ENCODE measurements at regions not wholly inside any gene's neighbourhood (a gene's known extent, or its start where the extent isn't known, plus 50 kb on each side); places are given as distances from the start of the nearest gene placed in this dataset.

GRCh38 chr11:116171271-116172140 lies 601.3 kb downstream of the BUD13 start:
- Histone ChIP-seq H2AFZ (ENCODE audit: low read depth, low read length) (no peak overlapping the region), H3K4me2 (ENCODE audit: low read length) (no peak overlapping the region), H3K9me3 (ENCODE audit: low read length) (no peaks in the 10 kb centered on the region), H3K27ac (ENCODE audit: low read length) (no peak overlapping the region), H3K36me3 (ENCODE audit: insufficient read depth, low read length) (no peaks in the 10 kb centered on the region), H3K9ac (ENCODE audit: low read length) (no peak overlapping the region), H3K79me2 (replicated peaks; ENCODE audit: insufficient read depth, low read length) (no peaks in the 10 kb centered on the region), H4K20me1 (ENCODE audit: insufficient read depth) (no peaks in the 10 kb centered on the region), H3K9me2 (ENCODE audit: insufficient read depth, low read length) (no peaks in the 10 kb centered on the region), H3K4me3 (ENCODE audit: low read length) (no peak overlapping the region), H3F3A (ENCODE audit: insufficient read depth, low read length, poor library complexity, severe bottlenecking) (no peaks in the 10 kb centered on the region), H3K27me3 (ENCODE audit: insufficient read depth, low read depth, low read length) (no peaks in the 10 kb centered on the region)
- TF ChIP-seq EP300 (conservative IDR thresholded peaks at IDR 0.05; ENCODE audit: poor library complexity, severe bottlenecking) (no peak), EZH2 (IDR thresholded peaks at IDR 0.05; ENCODE audit: borderline replicate concordance, insufficient read depth, low read length, poor library complexity, severe bottlenecking) (no peak), REST (IDR thresholded peaks at IDR 0.05; ENCODE audit: borderline replicate concordance) (no peak), MXI1 (conservative IDR thresholded peaks at IDR 0.05; ENCODE audit: poor library complexity, severe bottlenecking) (no peak), RAD21 (conservative IDR thresholded peaks at IDR 0.05) (no peak), TAF1 (IDR thresholded peaks at IDR 0.05; ENCODE audit: low read depth) (no peak)
- TF ChIP-seq, protein P1, sequence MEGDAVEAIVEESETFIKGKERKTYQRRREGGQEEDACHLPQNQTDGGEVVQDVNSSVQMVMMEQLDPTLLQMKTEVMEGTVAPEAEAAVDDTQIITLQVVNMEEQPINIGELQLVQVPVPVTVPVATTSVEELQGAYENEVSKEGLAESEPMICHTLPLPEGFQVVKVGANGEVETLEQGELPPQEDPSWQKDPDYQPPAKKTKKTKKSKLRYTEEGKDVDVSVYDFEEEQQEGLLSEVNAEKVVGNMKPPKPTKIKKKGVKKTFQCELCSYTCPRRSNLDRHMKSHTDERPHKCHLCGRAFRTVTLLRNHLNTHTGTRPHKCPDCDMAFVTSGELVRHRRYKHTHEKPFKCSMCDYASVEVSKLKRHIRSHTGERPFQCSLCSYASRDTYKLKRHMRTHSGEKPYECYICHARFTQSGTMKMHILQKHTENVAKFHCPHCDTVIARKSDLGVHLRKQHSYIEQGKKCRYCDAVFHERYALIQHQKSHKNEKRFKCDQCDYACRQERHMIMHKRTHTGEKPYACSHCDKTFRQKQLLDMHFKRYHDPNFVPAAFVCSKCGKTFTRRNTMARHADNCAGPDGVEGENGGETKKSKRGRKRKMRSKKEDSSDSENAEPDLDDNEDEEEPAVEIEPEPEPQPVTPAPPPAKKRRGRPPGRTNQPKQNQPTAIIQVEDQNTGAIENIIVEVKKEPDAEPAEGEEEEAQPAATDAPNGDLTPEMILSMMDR (IDR thresholded peaks at IDR 0.05; ENCODE audit: poor library complexity, severe bottlenecking) = no peak

DNA sequence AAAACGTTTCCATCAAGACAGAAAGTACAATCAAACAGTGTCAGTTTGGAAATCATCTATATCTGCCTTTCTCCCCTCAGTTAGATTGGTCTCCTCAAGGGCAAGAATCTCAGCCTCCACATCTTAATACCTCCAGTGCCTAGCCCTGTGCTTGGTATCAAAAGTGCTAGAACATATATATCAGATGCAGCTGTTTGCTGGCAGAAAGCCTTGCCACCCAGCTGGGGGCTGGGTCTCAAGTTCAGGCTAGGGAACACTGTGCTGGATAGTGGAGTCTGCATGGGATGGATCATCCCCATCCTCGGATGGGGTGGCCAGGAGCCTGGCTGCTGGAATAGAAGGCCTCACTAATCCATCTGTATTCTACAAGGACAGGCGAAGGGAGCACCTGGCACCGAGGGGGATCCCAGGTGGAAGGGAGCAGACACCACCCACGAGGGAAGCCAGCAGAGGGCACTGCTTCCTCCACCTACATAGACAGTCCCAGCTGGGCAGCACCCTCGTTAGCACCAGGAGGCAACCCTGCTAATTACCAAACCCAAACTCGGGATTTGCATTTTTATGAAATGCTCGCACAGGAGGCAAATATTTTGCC lies 602.2 kb downstream of the BUD13 start:
- no peak overlapping the region for H3K27ac ChIP-seq (ENCODE audit: low read length)
- no peaks in the 10 kb centered on the region for H3K9me2 ChIP-seq (ENCODE audit: insufficient read depth, low read length)
- H3F3A ChIP-seq (ENCODE audit: insufficient read depth, low read length, poor library complexity, severe bottlenecking) = no peaks in the 10 kb centered on the region
- H3K4me3 ChIP-seq (ENCODE audit: low read length) = no peak overlapping the region
- no peak overlapping the region for H2AFZ ChIP-seq (ENCODE audit: low read depth, low read length)
- no peaks in the 10 kb centered on the region for H3K79me2 ChIP-seq (replicated peaks; ENCODE audit: insufficient read depth, low read length)
- TF ChIP-seq RAD21 (conservative IDR thresholded peaks at IDR 0.05) = no peak
- no peak for TF ChIP-seq REST (IDR thresholded peaks at IDR 0.05; ENCODE audit: borderline replicate concordance)
- no peak for TF ChIP-seq POLR2AphosphoS5 (IDR thresholded peaks at IDR 0.05)
- no peak for TF ChIP-seq MXI1 (conservative IDR thresholded peaks at IDR 0.05; ENCODE audit: poor library complexity, severe bottlenecking)
- TF ChIP-seq EZH2 (IDR thresholded peaks at IDR 0.05; ENCODE audit: borderline replicate concordance, insufficient read depth, low read length, poor library complexity, severe bottlenecking) = no peak
- no peak for TF ChIP-seq TAF1 (IDR thresholded peaks at IDR 0.05; ENCODE audit: low read depth)
- no peak for TF ChIP-seq SMC3 (conservative IDR thresholded peaks at IDR 0.05; ENCODE audit: poor library complexity)
- no peak for TF ChIP-seq EP300 (conservative IDR thresholded peaks at IDR 0.05; ENCODE audit: poor library complexity, severe bottlenecking)
- TF ChIP-seq, protein P1 (IDR thresholded peaks at IDR 0.05; ENCODE audit: poor library complexity, severe bottlenecking) = no peak
- H3K9ac ChIP-seq (ENCODE audit: low read length) = no peak overlapping the region
- no peaks in the 10 kb centered on the region for H3K36me3 ChIP-seq (ENCODE audit: insufficient read depth, low read length)
- H4K20me1 ChIP-seq (ENCODE audit: insufficient read depth) = no peaks in the 10 kb centered on the region
- no peak overlapping the region for H3K4me2 ChIP-seq (ENCODE audit: low read length)
- no peaks in the 10 kb centered on the region for H3K27me3 ChIP-seq (ENCODE audit: insufficient read depth, low read depth, low read length)
- no peaks in the 10 kb centered on the region for H3K9me3 ChIP-seq (ENCODE audit: low read length)

Measured in neural cell (in vitro differentiated cells).